GM23338 (cell line): ENCODE measurements at regions not wholly inside any gene's neighbourhood (a gene's known extent, or its start where the extent isn't known, plus 50 kb on each side); places are given as distances from the start of the nearest gene placed in this dataset.

Experiments
- ATAC-seq: fragments of 200-7000 bp; cut with Tn5 transposase; 3 replicates; pipeline ENCODE4 v1.9.1; 2020
- DNase-seq: peaks from one replicate; pipeline ENCODE4 v3.0.0-alpha.2; 2015; ENCODE audit warnings: low spot score
- H2AFZ ChIP-seq: fragments of 200-600 bp; sonication (generic); 2 replicates; pipeline ENCODE4 v1.8.0; 2016; ENCODE audit warnings: antibody characterized with exemption, mild to moderate bottlenecking, moderate library complexity
- H3F3A ChIP-seq: fragments of 200-600 bp; sonication (generic); replicated peaks from 2 replicates; pipeline ENCODE4 v1.8.0; 2017; ENCODE audit warnings: antibody characterized with exemption, mixed run types, low read depth
- H3K27ac ChIP-seq: fragments of 200-600 bp; sonication (generic); 2 replicates; pipeline ENCODE4 v1.6.1; 2016; ENCODE audit warnings: low read depth
- H3K27me3 ChIP-seq: fragments of 200-600 bp; sonication (generic); 2 replicates; pipeline ENCODE4 v1.8.0; 2016; ENCODE audit warnings: mild to moderate bottlenecking, mixed run types, moderate library complexity; ENCODE audit not compliant: insufficient read depth
- H3K36me3 ChIP-seq: fragments of 200-600 bp; sonication (generic); 2 replicates; pipeline ENCODE4 v1.8.0; 2016; ENCODE audit warnings: mild to moderate bottlenecking; ENCODE audit not compliant: insufficient read depth
- H3K4me1 ChIP-seq: fragments of 200-600 bp; sonication (generic); 2 replicates; pipeline ENCODE4 v1.8.0; 2016; ENCODE audit warnings: mild to moderate bottlenecking, moderate library complexity; ENCODE audit not compliant: insufficient read depth
- H3K4me2 ChIP-seq: fragments of 200-600 bp; sonication (generic); 2 replicates; pipeline ENCODE4 v1.7.1; 2017; ENCODE audit warnings: mixed run types
- H3K4me3 ChIP-seq: fragments of 200-600 bp; sonication (generic); 2 replicates; pipeline ENCODE4 v1.6.1; 2016; ENCODE audit warnings: mixed run types
- H3K79me2 ChIP-seq: fragments of 200-600 bp; sonication (generic); replicated peaks from 2 replicates; pipeline ENCODE4 v1.8.0; 2017; ENCODE audit warnings: mild to moderate bottlenecking; ENCODE audit not compliant: insufficient read depth
- H3K9me2 ChIP-seq: fragments of 200-600 bp; sonication (generic); 2 replicates; pipeline ENCODE4 v1.8.0; 2017; ENCODE audit not compliant: insufficient read depth
- H4K20me1 ChIP-seq: fragments of 200-600 bp; sonication (generic); replicated peaks from 2 replicates; pipeline ENCODE4 v1.8.0; 2017; ENCODE audit warnings: mild to moderate bottlenecking; ENCODE audit not compliant: insufficient read depth
- H3K27ac Mint-ChIP-seq: 2 replicates; pipeline ENCODE4 v1.8.0; 2020; ENCODE audit warnings: inconsistent platforms, mild to moderate bottlenecking, moderate library complexity, mixed read lengths
- H3K27me3 Mint-ChIP-seq: 3 replicates; pipeline ENCODE4 v1.8.0; 2022; ENCODE audit warnings: low read depth, mild to moderate bottlenecking, moderate library complexity, mixed read lengths, inconsistent platforms; ENCODE audit not compliant: insufficient read depth, poor library complexity
- H3K36me3 Mint-ChIP-seq: 3 replicates; pipeline ENCODE4 v1.8.0; 2021; ENCODE audit warnings: low read depth, mild to moderate bottlenecking, inconsistent platforms, moderate library complexity, mixed read lengths
- H3K4me1 Mint-ChIP-seq: 3 replicates; pipeline ENCODE4 v1.8.0; 2020; ENCODE audit warnings: mild to moderate bottlenecking, inconsistent platforms, mixed read lengths
- H3K4me3 Mint-ChIP-seq: 3 replicates; pipeline ENCODE4 v1.8.0; 2021; ENCODE audit warnings: moderate library complexity, mild to moderate bottlenecking, inconsistent platforms, mixed read lengths
- H3K9me3 Mint-ChIP-seq: 3 replicates; pipeline ENCODE4 v1.8.0; 2020; ENCODE audit warnings: moderate library complexity, mild to moderate bottlenecking, inconsistent platforms, mixed read lengths
- CREB1 ChIP-seq: fragments of 250-450 bp; sonication (Bioruptor Pico); IDR thresholded peaks from 2 replicates; pipeline ENCODE4 v1.5.0; 2020; ENCODE audit warnings: low read depth, mild to moderate bottlenecking, moderate library complexity
- CTCF ChIP-seq, 2 experiments: fragments of 200-600 bp in 1 of 2; sonication (generic) in 1 of 2; conservative IDR thresholded peaks; 2 replicates each; pipeline versions ENCODE4 v1.5.1 to v1.6.1; 2016 to 2017; ENCODE audit warnings: antibody characterized with exemption in 2 of 2, low read depth in 2 of 2, mild to moderate bottlenecking in 2 of 2, moderate library complexity in 1 of 2
- ETS1 ChIP-seq: IDR thresholded peaks from 2 replicates; pipeline ENCODE4 v1.6.1; 2016; ENCODE audit warnings: antibody characterized with exemption
- EZH2 ChIP-seq: fragments of 200-600 bp; sonication (generic); IDR thresholded peaks from one replicate; pipeline ENCODE4 v1.8.0; 2017; ENCODE audit warnings: antibody characterized with exemption, mild to moderate bottlenecking, low read depth; ENCODE audit not compliant: unreplicated experiment
- EZH2phosphoT487 ChIP-seq: fragments of 200-600 bp; sonication (generic); IDR thresholded peaks from one replicate; pipeline ENCODE4 v1.8.1; 2018; ENCODE audit warnings: antibody characterized with exemption; ENCODE audit not compliant: unreplicated experiment
- JUNB ChIP-seq: IDR thresholded peaks from one replicate; pipeline ENCODE4 v1.6.1; 2016; ENCODE audit warnings: antibody characterized with exemption; ENCODE audit not compliant: unreplicated experiment
- NANOG ChIP-seq: IDR thresholded peaks from 2 replicates; pipeline ENCODE4 v1.6.1; 2016; ENCODE audit warnings: antibody characterized with exemption, borderline replicate concordance
- POLR2AphosphoS5 ChIP-seq: IDR thresholded peaks from 2 replicates; pipeline ENCODE4 v1.6.1; 2016; ENCODE audit warnings: antibody characterized with exemption, low read depth
- REST ChIP-seq: IDR thresholded peaks from one replicate; pipeline ENCODE4 v1.6.1; 2018; ENCODE audit warnings: antibody characterized with exemption; ENCODE audit not compliant: unreplicated experiment
- STAT1 ChIP-seq: IDR thresholded peaks from one replicate; pipeline ENCODE4 v1.6.1; 2016; ENCODE audit warnings: antibody characterized with exemption; ENCODE audit not compliant: unreplicated experiment
- ZNF114 ChIP-seq: fragments of 250-450 bp; sonication (Bioruptor Pico); IDR thresholded peaks from 2 replicates; pipeline ENCODE4 v1.5.0; 2020; ENCODE audit warnings: mild to moderate bottlenecking, moderate library complexity
- ZNF331 ChIP-seq: fragments of 250-450 bp; sonication (Bioruptor Pico); IDR thresholded peaks from 2 replicates; pipeline ENCODE4 v1.5.0; 2020; ENCODE audit warnings: low read depth, mild to moderate bottlenecking, moderate library complexity
- ZNF462 ChIP-seq: fragments of 250-450 bp; sonication (Bioruptor Pico); IDR thresholded peaks from 2 replicates; pipeline ENCODE4 v1.5.0; 2020; ENCODE audit warnings: mild to moderate bottlenecking, moderate library complexity

- Mint-ChIP-seq H3K9me3 (no peaks in the 10 kb centered on the region; the same call in 2 of the 3 replicates), H3K27me3 (no peaks in the 10 kb centered on the region), H3K36me3 (no peaks in the 10 kb centered on the region), H3K27ac (no peak overlapping the region), H3K4me3 (no peak overlapping the region), H3K4me1 (peaks cover 1% of the 10 kb centered on the region; the same call in 2 of the 3 replicates)
- Histone ChIP-seq H4K20me1 (no peaks in the 10 kb centered on the region), H3K36me3 (no peaks in the 10 kb centered on the region), H3K4me3 (no peak overlapping the region), H3K9me2 (0 out of 2 replicates have a peak, but pooled peaks cover 11% of the 10 kb centered on the region), H2AFZ (no peak overlapping the region), H3K27me3 (no peaks in the 10 kb centered on the region), H3K27ac (no peak overlapping the region), H3K4me2 (no peak overlapping the region), H3F3A (no peaks in the 10 kb centered on the region), H3K79me2 (no peaks in the 10 kb centered on the region), H3K4me1 (no peaks in the 10 kb centered on the region)
- TF ChIP-seq EZH2 (no peak), CREB1 (CRISPR knock-in tag) (no peak), CTCF (conservative IDR thresholded peaks at IDR 0.05; ENCODE audit: low read depth in 2 of 2) (no peak), NANOG (no peak), REST (no peak), STAT1 (no peak), ZNF331 (CRISPR knock-in tag) (no peak), ETS1 (no peak), EZH2phosphoT487 (no peak), ZNF462 (no peak), JUNB (no peak), ZNF114 (CRISPR knock-in tag) (no peak), POLR2AphosphoS5 (no peak)
- no peak for ATAC-seq
- no peak for DNase-seq
Measured at GRCh38 chr2:65782996-65783650, 350.7 kb upstream of the SPRED2 start.
